ENCODE measurements at regions not wholly inside any gene's neighbourhood (a gene's known extent, or its start where the extent isn't known, plus 50 kb on each side); places are given as distances from the start of the nearest gene placed in this dataset.

- TF ChIP-seq POLR2A (IDR thresholded peaks at IDR 0.05) (no peak), EP300 (IDR thresholded peaks at IDR 0.05) (no peak)
- TF ChIP-seq, protein P1, sequence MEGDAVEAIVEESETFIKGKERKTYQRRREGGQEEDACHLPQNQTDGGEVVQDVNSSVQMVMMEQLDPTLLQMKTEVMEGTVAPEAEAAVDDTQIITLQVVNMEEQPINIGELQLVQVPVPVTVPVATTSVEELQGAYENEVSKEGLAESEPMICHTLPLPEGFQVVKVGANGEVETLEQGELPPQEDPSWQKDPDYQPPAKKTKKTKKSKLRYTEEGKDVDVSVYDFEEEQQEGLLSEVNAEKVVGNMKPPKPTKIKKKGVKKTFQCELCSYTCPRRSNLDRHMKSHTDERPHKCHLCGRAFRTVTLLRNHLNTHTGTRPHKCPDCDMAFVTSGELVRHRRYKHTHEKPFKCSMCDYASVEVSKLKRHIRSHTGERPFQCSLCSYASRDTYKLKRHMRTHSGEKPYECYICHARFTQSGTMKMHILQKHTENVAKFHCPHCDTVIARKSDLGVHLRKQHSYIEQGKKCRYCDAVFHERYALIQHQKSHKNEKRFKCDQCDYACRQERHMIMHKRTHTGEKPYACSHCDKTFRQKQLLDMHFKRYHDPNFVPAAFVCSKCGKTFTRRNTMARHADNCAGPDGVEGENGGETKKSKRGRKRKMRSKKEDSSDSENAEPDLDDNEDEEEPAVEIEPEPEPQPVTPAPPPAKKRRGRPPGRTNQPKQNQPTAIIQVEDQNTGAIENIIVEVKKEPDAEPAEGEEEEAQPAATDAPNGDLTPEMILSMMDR (IDR thresholded peaks at IDR 0.05): no peak
Measured at GRCh38 chr2:144824306-144825080, 304.6 kb upstream of the ZEB2 start.
